Memory B cell (primary cell): ENCODE measurements at regions not wholly inside any gene's neighbourhood (a gene's known extent, or its start where the extent isn't known, plus 50 kb on each side); places are given as distances from the start of the nearest gene placed in this dataset.

Experiments used
- ATAC-seq: fragments of 150-1000 bp; cut with Tn5 transposase; 2 replicates; pipeline ENCODE4 v1.10.0; 2021; ENCODE audit warnings: low read depth, mild to moderate bottlenecking, moderate library complexity
- DNase-seq, 2 donors: peaks; one replicate each; pipeline ENCODE4 v3.0.0; 2022; ENCODE audit warnings: low spot score in 2 of 2
- H3K27ac Mint-ChIP-seq: one replicate; pipeline ENCODE4 v1.8.0; 2022; ENCODE audit warnings: mild to moderate bottlenecking, moderate library complexity, mixed read lengths
- H3K27me3 Mint-ChIP-seq: one replicate; pipeline ENCODE4 v1.8.0; 2022; ENCODE audit warnings: mixed read lengths
- H3K36me3 Mint-ChIP-seq: one replicate; pipeline ENCODE4 v1.8.0; 2022; ENCODE audit warnings: mild to moderate bottlenecking, mixed read lengths
- H3K4me1 Mint-ChIP-seq: one replicate; pipeline ENCODE4 v1.8.0; 2022; ENCODE audit warnings: mixed read lengths
- H3K4me3 Mint-ChIP-seq: one replicate; pipeline ENCODE4 v1.8.0; 2022; ENCODE audit warnings: mild to moderate bottlenecking, moderate library complexity, mixed read lengths
- H3K9me3 Mint-ChIP-seq: one replicate; pipeline ENCODE4 v1.8.0; 2022; ENCODE audit warnings: mixed read lengths

GRCh38 chrX:131727778-131728177 lies 183.9 kb downstream of the OR13H1 start:
- H3K4me1 Mint-ChIP-seq, result no peaks in the 10 kb centered on the region
- DNase-seq (no peak), ATAC-seq (no peak)
- no peaks in the 10 kb centered on the region for H3K36me3 Mint-ChIP-seq
- H3K4me3 Mint-ChIP-seq, result no peak overlapping the region
- no peaks in the 10 kb centered on the region for H3K27me3 Mint-ChIP-seq
- no peak overlapping the region for H3K27ac Mint-ChIP-seq
- H3K9me3 Mint-ChIP-seq, result peaks cover 2% of the 10 kb centered on the region

DNA sequence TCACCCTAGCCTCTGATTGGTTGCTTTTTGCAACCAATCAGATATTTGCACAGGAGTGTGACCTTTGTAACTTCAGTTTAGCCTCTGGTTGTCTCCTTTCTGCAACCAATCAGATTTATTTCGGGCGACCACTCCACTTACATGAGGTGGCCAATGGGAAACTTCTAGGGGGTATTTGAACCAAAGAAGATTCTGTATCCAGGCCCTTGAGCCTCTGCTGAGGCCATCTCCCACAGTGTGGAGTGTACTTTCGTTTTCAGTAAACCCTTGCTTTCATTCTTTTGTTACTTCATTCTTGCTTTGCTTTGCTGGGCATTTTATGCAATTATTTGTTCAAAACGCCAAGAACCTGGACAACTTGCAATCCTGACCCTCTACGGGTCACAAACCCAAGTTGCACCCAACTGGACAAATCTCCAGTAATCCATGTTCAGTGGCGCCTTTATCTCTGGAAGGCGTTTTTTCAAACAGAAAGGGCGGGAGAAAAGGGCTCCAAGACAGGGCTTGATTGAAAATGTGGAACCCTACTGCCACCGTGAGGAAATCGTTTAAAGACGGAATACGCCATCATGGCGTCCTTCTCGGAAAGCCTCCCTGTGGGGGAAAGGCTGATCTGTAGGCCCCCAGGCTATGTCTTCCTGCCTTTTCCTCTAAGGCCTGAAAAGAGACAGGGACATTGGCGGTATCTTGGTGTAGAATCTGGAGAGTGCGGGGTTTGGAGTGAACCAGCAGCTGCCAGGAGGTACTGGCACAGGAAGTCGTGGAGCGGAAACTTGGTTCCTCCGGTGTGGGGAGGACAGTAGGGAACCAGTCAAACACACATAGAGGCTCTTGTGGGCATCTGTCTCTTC lies 184.6 kb downstream of the OR13H1 start:
- no peak overlapping the region for H3K4me3 Mint-ChIP-seq
- peaks cover 2% of the 10 kb centered on the region for H3K9me3 Mint-ChIP-seq
- no peaks in the 10 kb centered on the region for H3K4me1 Mint-ChIP-seq
- DNase-seq (peak in 1 of 2 donors; percentile 82), ATAC-seq (no peak)
- H3K27ac Mint-ChIP-seq, result no peak overlapping the region
- no peaks in the 10 kb centered on the region for H3K27me3 Mint-ChIP-seq
- no peaks in the 10 kb centered on the region for H3K36me3 Mint-ChIP-seq

DNA sequence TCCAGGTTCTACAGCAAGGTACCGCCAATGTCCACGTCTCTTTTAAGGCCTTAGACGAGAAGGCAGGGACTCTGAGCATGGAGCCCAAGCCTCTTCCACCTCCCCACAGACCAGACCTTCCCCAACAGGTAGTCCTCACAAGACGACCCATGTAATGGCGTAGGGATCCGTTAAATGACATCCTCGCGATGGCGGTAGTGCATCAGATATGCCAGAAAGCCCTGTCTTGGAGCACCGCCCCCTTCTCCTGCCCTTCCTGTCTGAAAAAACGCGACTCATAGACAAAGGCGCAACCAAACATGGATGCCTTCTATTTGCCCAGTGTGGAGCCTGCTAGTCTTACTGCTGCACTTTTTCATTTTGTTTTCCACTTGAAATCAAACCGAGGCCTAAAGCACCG lies 185.4 kb downstream of the OR13H1 start:
- Mint-ChIP-seq H3K36me3 (no peaks in the 10 kb centered on the region), H3K27me3 (no peaks in the 10 kb centered on the region), H3K4me3 (no peak overlapping the region), H3K9me3 (peaks cover 2% of the 10 kb centered on the region), H3K4me1 (no peaks in the 10 kb centered on the region), H3K27ac (no peak overlapping the region)
- no peak for ATAC-seq
- peak in 1 of 2 donors; percentile 60 for DNase-seq

GRCh38 chrX:131734621-131735020 lies 190.7 kb downstream of the OR13H1 start:
- H3K4me1 Mint-ChIP-seq, result no peaks in the 10 kb centered on the region
- H3K4me3 Mint-ChIP-seq, result no peak overlapping the region
- ATAC-seq, result no peak
- peaks cover under 1% of the 10 kb centered on the region for H3K9me3 Mint-ChIP-seq
- H3K27ac Mint-ChIP-seq, result no peak overlapping the region
- no peaks in the 10 kb centered on the region for H3K27me3 Mint-ChIP-seq
- H3K36me3 Mint-ChIP-seq, result no peaks in the 10 kb centered on the region
- DNase-seq, result peak in 1 of 2 donors; percentile 70

GRCh38 chrX:131735127-131735526 lies 191.3 kb downstream of the OR13H1 start:
- H3K4me1 Mint-ChIP-seq, result no peaks in the 10 kb centered on the region
- no peak overlapping the region for H3K4me3 Mint-ChIP-seq
- no peak overlapping the region for H3K27ac Mint-ChIP-seq
- no peak for ATAC-seq
- no peak for DNase-seq
- H3K27me3 Mint-ChIP-seq, result no peaks in the 10 kb centered on the region
- no peaks in the 10 kb centered on the region for H3K36me3 Mint-ChIP-seq
- peaks cover 2% of the 10 kb centered on the region for H3K9me3 Mint-ChIP-seq

DNA sequence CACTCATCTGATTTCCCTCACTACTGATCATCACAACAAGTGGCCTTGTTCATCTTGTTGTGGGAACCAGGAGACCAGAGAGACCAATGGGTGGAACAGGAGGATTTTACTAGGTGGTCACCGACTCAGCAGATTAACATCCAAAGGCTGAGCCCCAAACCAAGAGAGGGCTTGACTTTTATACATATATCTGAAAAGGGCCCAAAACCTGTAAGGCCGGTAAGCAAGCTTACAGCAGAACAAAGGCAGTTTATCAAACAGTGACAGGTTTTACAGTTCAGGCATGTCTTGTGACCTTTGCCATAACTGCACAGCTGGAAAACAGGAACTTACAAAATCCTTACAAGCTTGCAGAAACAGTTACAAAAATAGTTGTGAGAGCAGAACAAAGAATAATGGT lies 195.9 kb downstream of the OR13H1 start:
- Mint-ChIP-seq H3K4me3 (no peak overlapping the region), H3K9me3 (peaks cover 5% of the 10 kb centered on the region), H3K27ac (no peak overlapping the region), H3K27me3 (no peaks in the 10 kb centered on the region), H3K4me1 (no peaks in the 10 kb centered on the region), H3K36me3 (peaks cover 2% of the 10 kb centered on the region)
- no peak for DNase-seq
- ATAC-seq, result no peak

DNA sequence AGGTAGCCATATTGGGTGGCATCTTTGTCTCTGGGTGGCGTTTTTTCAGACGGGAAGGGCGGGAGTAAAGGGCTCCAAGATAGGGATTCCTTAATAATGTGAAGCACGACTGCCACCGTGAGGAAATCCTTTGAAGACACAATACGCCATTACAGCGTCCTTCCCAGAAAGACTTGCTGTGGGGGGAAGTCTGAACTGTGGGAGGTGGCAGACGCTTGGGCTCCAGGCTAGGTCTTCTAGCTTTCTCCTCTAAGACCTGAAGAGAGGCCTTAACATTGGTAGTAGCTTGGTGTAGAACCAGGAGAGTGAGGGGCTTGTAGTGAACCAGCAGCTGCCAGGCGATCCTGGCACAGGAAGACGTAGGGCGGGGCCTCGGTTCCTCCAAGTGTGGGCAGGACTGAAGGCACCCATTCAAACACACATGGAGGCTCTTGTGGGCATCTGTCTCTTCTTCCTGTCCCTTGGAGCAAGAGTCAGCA lies 197.3 kb downstream of the OR13H1 start:
- peaks cover 2% of the 10 kb centered on the region for H3K36me3 Mint-ChIP-seq
- DNase-seq (peak in 1 of 2 donors; percentile 65), ATAC-seq (no peak)
- no peaks in the 10 kb centered on the region for H3K27me3 Mint-ChIP-seq
- no peaks in the 10 kb centered on the region for H3K4me1 Mint-ChIP-seq
- no peak overlapping the region for H3K4me3 Mint-ChIP-seq
- peaks cover 5% of the 10 kb centered on the region for H3K9me3 Mint-ChIP-seq
- no peak overlapping the region for H3K27ac Mint-ChIP-seq

GRCh38 chrX:131745942-131746489 lies 202.1 kb downstream of the OR13H1 start:
- Mint-ChIP-seq H3K4me1 (no peaks in the 10 kb centered on the region), H3K27ac (no peak overlapping the region), H3K4me3 (no peak overlapping the region), H3K9me3 (no peaks in the 10 kb centered on the region), H3K36me3 (no peaks in the 10 kb centered on the region), H3K27me3 (no peaks in the 10 kb centered on the region)
- no peak for ATAC-seq
- DNase-seq, result no peak

GRCh38 chrX:131746491-131746968 lies 202.7 kb downstream of the OR13H1 start:
- no peak for ATAC-seq
- no peaks in the 10 kb centered on the region for H3K9me3 Mint-ChIP-seq
- H3K4me3 Mint-ChIP-seq, result no peak overlapping the region
- H3K27me3 Mint-ChIP-seq, result no peaks in the 10 kb centered on the region
- DNase-seq, result peak in 1 of 2 donors; percentile 72
- H3K36me3 Mint-ChIP-seq, result no peaks in the 10 kb centered on the region
- no peak overlapping the region for H3K27ac Mint-ChIP-seq
- H3K4me1 Mint-ChIP-seq, result no peaks in the 10 kb centered on the region

GRCh38 chrX:131747173-131747572 lies 203.3 kb downstream of the OR13H1 start:
- no peaks in the 10 kb centered on the region for H3K36me3 Mint-ChIP-seq
- ATAC-seq (no peak), DNase-seq (peak in 1 of 2 donors; percentile 61)
- no peaks in the 10 kb centered on the region for H3K4me1 Mint-ChIP-seq
- H3K27me3 Mint-ChIP-seq, result no peaks in the 10 kb centered on the region
- no peaks in the 10 kb centered on the region for H3K9me3 Mint-ChIP-seq
- no peak overlapping the region for H3K4me3 Mint-ChIP-seq
- no peak overlapping the region for H3K27ac Mint-ChIP-seq

DNA sequence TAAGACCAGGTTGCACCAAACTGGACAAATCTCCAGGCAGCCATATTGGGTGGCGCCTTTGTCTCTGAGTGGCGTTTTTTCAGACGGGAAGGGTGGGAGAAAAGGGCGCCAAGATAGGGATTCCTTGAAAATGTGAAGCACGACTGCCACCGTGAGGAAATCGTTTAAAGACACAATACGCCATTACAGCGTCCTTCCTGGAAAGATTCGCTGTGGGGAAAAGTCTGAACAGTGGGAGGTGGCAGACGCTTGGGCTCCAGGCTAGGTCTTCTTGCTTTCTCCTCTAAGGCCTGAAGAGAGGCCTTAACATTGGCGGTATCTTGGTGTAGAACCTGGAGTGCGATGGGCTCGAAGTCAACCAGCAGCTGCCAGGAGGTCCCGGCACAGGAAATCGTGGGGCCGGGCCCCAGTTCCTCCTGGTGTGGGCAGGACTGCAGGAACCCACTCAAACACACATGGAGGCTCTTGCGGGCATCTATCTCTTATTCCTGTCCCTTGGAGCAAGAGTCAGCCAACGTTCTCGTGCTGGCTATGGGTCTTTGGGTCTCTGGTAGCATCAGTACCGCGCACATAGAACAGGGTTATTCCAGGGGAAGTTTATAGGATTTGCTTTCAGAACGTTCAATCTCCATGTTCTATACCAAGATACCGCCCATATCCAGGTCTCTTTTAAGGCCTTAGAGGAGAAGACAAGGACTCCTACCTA lies 208.8 kb downstream of the OR13H1 start:
- Mint-ChIP-seq H3K27me3 (no peaks in the 10 kb centered on the region), H3K4me1 (no peaks in the 10 kb centered on the region), H3K9me3 (no peaks in the 10 kb centered on the region), H3K4me3 (no peak overlapping the region), H3K27ac (no peak overlapping the region), H3K36me3 (no peaks in the 10 kb centered on the region)
- DNase-seq (peak in 1 of 2 donors; percentile 65), ATAC-seq (no peak)

DNA sequence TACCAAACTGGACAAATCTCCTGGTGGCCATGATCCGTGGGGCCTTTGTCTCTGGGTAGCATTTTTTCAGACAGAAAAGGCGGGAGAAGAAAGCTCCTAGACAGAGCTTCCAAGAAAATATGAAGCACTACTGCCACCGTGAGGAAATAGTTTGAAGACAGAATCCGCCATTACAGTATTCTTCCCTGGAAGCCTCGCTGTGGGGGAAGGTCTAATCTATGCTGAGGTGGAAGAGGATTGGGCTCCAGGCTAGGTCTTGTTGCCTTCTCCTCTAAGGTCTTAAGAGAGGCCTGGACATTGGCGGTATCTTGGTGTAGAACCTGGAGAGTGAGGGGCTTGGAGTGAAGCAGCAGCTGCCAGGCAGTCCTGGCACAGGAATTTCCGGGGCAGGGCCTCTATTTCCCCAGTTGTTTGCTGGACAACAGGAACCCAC lies 218.9 kb downstream of the OR13H1 start:
- DNase-seq (peak in 1 of 2 donors; percentile 57), ATAC-seq (no peak)
- no peak overlapping the region for H3K27ac Mint-ChIP-seq
- H3K9me3 Mint-ChIP-seq, result peaks cover 2% of the 10 kb centered on the region
- peaks cover 2% of the 10 kb centered on the region for H3K36me3 Mint-ChIP-seq
- no peaks in the 10 kb centered on the region for H3K27me3 Mint-ChIP-seq
- no peak overlapping the region for H3K4me3 Mint-ChIP-seq
- H3K4me1 Mint-ChIP-seq, result no peaks in the 10 kb centered on the region

GRCh38 chrX:131763674-131764073 lies 219.8 kb downstream of the OR13H1 start:
- peak in 1 of 2 donors; percentile 69 for DNase-seq
- no peaks in the 10 kb centered on the region for H3K27me3 Mint-ChIP-seq

DNA sequence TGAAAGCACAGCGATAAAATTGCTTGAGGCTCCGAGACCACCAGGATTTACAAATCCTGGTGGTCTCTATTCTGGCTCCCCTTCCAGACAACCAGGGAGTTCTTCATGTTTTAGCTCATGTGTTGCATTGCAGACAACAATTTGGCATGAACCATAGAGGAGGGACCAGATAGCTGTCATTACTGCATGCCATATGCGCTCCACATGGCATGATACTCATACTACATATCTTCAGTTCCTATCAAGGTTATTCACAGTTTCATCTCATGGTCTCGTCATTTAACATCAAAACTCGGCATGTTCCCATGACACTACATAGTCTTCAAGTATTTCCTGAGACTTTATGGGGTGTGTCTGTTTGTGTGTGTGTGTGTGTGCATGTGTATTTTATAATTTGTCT lies 220.3 kb downstream of the OR13H1 start:
- Mint-ChIP-seq H3K27ac (no peak overlapping the region), H3K9me3 (peaks cover 2% of the 10 kb centered on the region), H3K27me3 (no peaks in the 10 kb centered on the region), H3K4me3 (no peak overlapping the region), H3K36me3 (peaks cover 2% of the 10 kb centered on the region), H3K4me1 (no peaks in the 10 kb centered on the region)
- DNase-seq (no peak), ATAC-seq (no peak)

More at GRCh38 chrX:131763674-131764073, 219.8 kb downstream of the OR13H1 start:
- no peak overlapping the region for H3K27ac Mint-ChIP-seq
- H3K36me3 Mint-ChIP-seq, result peaks cover 2% of the 10 kb centered on the region
- ATAC-seq, result no peak
- H3K4me1 Mint-ChIP-seq, result no peaks in the 10 kb centered on the region
- H3K4me3 Mint-ChIP-seq, result no peak overlapping the region
- peaks cover 2% of the 10 kb centered on the region for H3K9me3 Mint-ChIP-seq
